ENCODE measurements at regions not wholly inside any gene's neighbourhood (a gene's known extent, or its start where the extent isn't known, plus 50 kb on each side); places are given as distances from the start of the nearest gene placed in this dataset.

GRCh38 chr4:116529129-116529528 is 556.2 kb downstream of the TRAM1L1 start:
- Histone ChIP-seq H3K9ac (ENCODE audit: low read length) (no peak overlapping the region), H3K27ac (ENCODE audit: low read length) (no peak overlapping the region), H4K20me1 (ENCODE audit: low read length) (no peaks in the 10 kb centered on the region), H3K79me2 (ENCODE audit: low read length) (no peaks in the 10 kb centered on the region), H3F3A (ENCODE audit: low read length, unreplicated experiment) (no peaks in the 10 kb centered on the region), H2AFZ (ENCODE audit: low read length) (no peak overlapping the region), H3K9me2 (replicated peaks; ENCODE audit: low read length) (no peaks in the 10 kb centered on the region), H3K4me1 (ENCODE audit: insufficient read depth, low read length) (no peaks in the 10 kb centered on the region), H3K4me3 (ENCODE audit: low read length) (no peak overlapping the region), H3K4me2 (ENCODE audit: low read length) (no peak overlapping the region), H3K9me3 (ENCODE audit: low read length) (no peaks in the 10 kb centered on the region), H3K36me3 (ENCODE audit: low read depth, low read length) (no peaks in the 10 kb centered on the region), H3K27me3 (ENCODE audit: low read length) (no peaks in the 10 kb centered on the region)
- ATAC-seq (no peak), DNase-seq (no peak)
- TF ChIP-seq CTCF (conservative IDR thresholded peaks at IDR 0.05; ENCODE audit: low read depth, low read length), result no peak
- TF ChIP-seq EZH2phosphoT487 (IDR thresholded peaks at IDR 0.05; ENCODE audit: borderline replicate concordance, low read length), result no peak
- TF ChIP-seq EZH2 (IDR thresholded peaks at IDR 0.05; ENCODE audit: low read length, unreplicated experiment), result no peak
- ChIA-PET POLR2A (ENCODE audit: unreplicated experiment) (no interaction called here), CTCF (no interaction called here)
- intact Hi-C loops (cut with micrococcal nuclease), result no loop called here
- no TSS peak for BruUV-seq (replicated peaks)

- BruUV-seq (replicated peaks), result no TSS peak
- no peak overlapping the region for H3K4me2 ChIP-seq (ENCODE audit: low read length)
- H3K4me3 ChIP-seq (ENCODE audit: low read length), result no peak overlapping the region
- H3K4me1 ChIP-seq (ENCODE audit: insufficient read depth, low read length), result no peaks in the 10 kb centered on the region
- no peaks in the 10 kb centered on the region for H3F3A ChIP-seq (ENCODE audit: low read length, unreplicated experiment)
- H3K36me3 ChIP-seq (ENCODE audit: low read depth, low read length), result no peaks in the 10 kb centered on the region
- no peaks in the 10 kb centered on the region for H3K9me2 ChIP-seq (replicated peaks; ENCODE audit: low read length)
- H3K9me3 ChIP-seq (ENCODE audit: low read length), result no peaks in the 10 kb centered on the region
- no peak overlapping the region for H3K9ac ChIP-seq (ENCODE audit: low read length)
- ATAC-seq, result no peak
- POLR2A ChIA-PET (ENCODE audit: unreplicated experiment), result no interaction called here
- H3K27me3 ChIP-seq (ENCODE audit: low read length), result no peaks in the 10 kb centered on the region
- no peaks in the 10 kb centered on the region for H4K20me1 ChIP-seq (ENCODE audit: low read length)
- CTCF ChIA-PET, result no interaction called here
- H3K27ac ChIP-seq (ENCODE audit: low read length), result no peak overlapping the region
- DNase-seq, result no peak
- H2AFZ ChIP-seq (ENCODE audit: low read length), result no peak overlapping the region
- no peak for TF ChIP-seq EZH2phosphoT487 (IDR thresholded peaks at IDR 0.05; ENCODE audit: borderline replicate concordance, low read length)
- TF ChIP-seq EZH2 (IDR thresholded peaks at IDR 0.05; ENCODE audit: low read length, unreplicated experiment), result no peak
- no peak for TF ChIP-seq CTCF (conservative IDR thresholded peaks at IDR 0.05; ENCODE audit: low read depth, low read length)
- intact Hi-C loops (cut with micrococcal nuclease), result no loop called here
- H3K79me2 ChIP-seq (ENCODE audit: low read length), result no peaks in the 10 kb centered on the region
Measured at GRCh38 chr4:116522922-116523321, 562.5 kb downstream of the TRAM1L1 start.

GRCh38 chr4:116520886-116521285 is 564.5 kb downstream of the TRAM1L1 start:
- no peaks in the 10 kb centered on the region for H3K36me3 ChIP-seq (ENCODE audit: low read depth, low read length)
- no peaks in the 10 kb centered on the region for H3K27me3 ChIP-seq (ENCODE audit: low read length)
- BruUV-seq (replicated peaks), result no TSS peak
- ChIA-PET POLR2A (ENCODE audit: unreplicated experiment) (no interaction called here), CTCF (no interaction called here)
- H3K4me1 ChIP-seq (ENCODE audit: insufficient read depth, low read length), result no peaks in the 10 kb centered on the region
- no peaks in the 10 kb centered on the region for H3K79me2 ChIP-seq (ENCODE audit: low read length)
- H2AFZ ChIP-seq (ENCODE audit: low read length), result no peak overlapping the region
- no peaks in the 10 kb centered on the region for H3K9me3 ChIP-seq (ENCODE audit: low read length)
- no peak overlapping the region for H3K9ac ChIP-seq (ENCODE audit: low read length)
- H3K4me3 ChIP-seq (ENCODE audit: low read length), result no peak overlapping the region
- no peak for DNase-seq
- H3K4me2 ChIP-seq (ENCODE audit: low read length), result no peak overlapping the region
- ATAC-seq, result no peak
- no peak overlapping the region for H3K27ac ChIP-seq (ENCODE audit: low read length)
- H3K9me2 ChIP-seq (replicated peaks; ENCODE audit: low read length), result no peaks in the 10 kb centered on the region
- no peaks in the 10 kb centered on the region for H3F3A ChIP-seq (ENCODE audit: low read length, unreplicated experiment)
- TF ChIP-seq EZH2 (IDR thresholded peaks at IDR 0.05; ENCODE audit: low read length, unreplicated experiment), result no peak
- no peak for TF ChIP-seq CTCF (conservative IDR thresholded peaks at IDR 0.05; ENCODE audit: low read depth, low read length)
- no peak for TF ChIP-seq EZH2phosphoT487 (IDR thresholded peaks at IDR 0.05; ENCODE audit: borderline replicate concordance, low read length)
- intact Hi-C loops (cut with micrococcal nuclease), result no loop called here
- H4K20me1 ChIP-seq (ENCODE audit: low read length), result no peaks in the 10 kb centered on the region

All from PC-3 (cell line).